B cell (primary cell): ENCODE measurements at regions not wholly inside any gene's neighbourhood (a gene's known extent, or its start where the extent isn't known, plus 50 kb on each side); places are given as distances from the start of the nearest gene placed in this dataset.

ENCODE experiments used
- ATAC-seq: fragments of 200-7000 bp; cut with Tn5 transposase; one replicate; pipeline ENCODE4 v1.10.0; 2021; ENCODE audit warnings: low read depth, mild to moderate bottlenecking, moderate number of reproducible peaks, moderate library complexity
- CTCF ChIA-PET: fragments of 350-600 bp; sonication (Branson Sonifier 250); formaldehyde crosslinking; loops from one replicate; lab custom pipeline; 2021; ENCODE audit warnings: antibody characterized with exemption, inconsistent platforms; lab: Charles Lee
- POLR2A ChIA-PET: fragments of 350-600 bp; sonication (Branson Sonifier 250); formaldehyde crosslinking; loops from one replicate; lab custom pipeline; 2021; ENCODE audit warnings: antibody characterized with exemption; lab: Charles Lee
- DNase-seq: peaks from one replicate; pipeline ENCODE4 v3.0.0; 2013
- H2AFZ ChIP-seq: 2 replicates; pipeline ENCODE4 v1.6.1; 2012; ENCODE audit warnings: mild to moderate bottlenecking, low read depth, low read length; ENCODE audit not compliant: insufficient read depth, poor library complexity, severe bottlenecking
- H3K27ac ChIP-seq, 2 donors: 1 replicate in 1 of 2; 2 replicates in 1 of 2; pipeline ENCODE4 v1.5.1; 2012 to 2013; ENCODE audit warnings: low read length in 2 of 2, mild to moderate bottlenecking in 2 of 2, moderate library complexity in 1 of 2
- H3K27me3 ChIP-seq, 4 experiments: fragments of 200-600 bp in 1 of 4; sonication (generic) in 1 of 4; replicated peaks in 1 of 4; 1 replicate in 2 of 4; 2 replicates in 2 of 4; pipeline versions ENCODE4 v1.6.1 to v1.7.0; 2013 to 2016; ENCODE audit warnings: low read length in 3 of 4, mild to moderate bottlenecking in 2 of 4, mixed read lengths in 1 of 4, moderate library complexity in 1 of 4; ENCODE audit not compliant: insufficient read depth in 4 of 4, control insufficient read depth in 3 of 4; ENCODE audit errors: control extremely low read depth in 1 of 4
- H3K36me3 ChIP-seq, 2 experiments: replicated peaks in 1 of 2; 1 replicate in 1 of 2; 2 replicates in 1 of 2; pipeline versions ENCODE4 v1.6.1 to v1.7.1; 2013; ENCODE audit warnings: low read length in 1 of 2; ENCODE audit not compliant: insufficient read depth in 2 of 2, control insufficient read depth in 1 of 2; ENCODE audit errors: control extremely low read depth in 1 of 2, extremely low read depth in 1 of 2
- H3K4me1 ChIP-seq, 2 donors: fragments of 200-600 bp in 1 of 2; sonication (generic) in 1 of 2; 1 replicate in 1 of 2; 2 replicates in 1 of 2; pipeline versions ENCODE4 v1.5.1 to v1.6.1; 2013 to 2017; ENCODE audit warnings: low read length in 2 of 2; ENCODE audit not compliant: control insufficient read depth in 2 of 2, insufficient read depth in 2 of 2
- H3K4me2 ChIP-seq: replicated peaks from 2 replicates; pipeline ENCODE3; 2012; ENCODE audit warnings: mild to moderate bottlenecking, low read depth, low read length; ENCODE audit not compliant: poor library complexity, severe bottlenecking
- H3K4me3 ChIP-seq, 5 experiments: fragments of 200-600 bp in 1 of 5; sonication (generic) in 1 of 5; 1 replicate in 3 of 5; 2 replicates in 2 of 5; pipeline versions ENCODE4 v1.5.1 to v1.7.0; 2011 to 2016; ENCODE audit warnings: low read length in 4 of 5, mild to moderate bottlenecking in 4 of 5, low read depth in 2 of 5, control low read depth in 1 of 5, moderate library complexity in 1 of 5; ENCODE audit not compliant: insufficient read depth in 1 of 5; ENCODE audit errors: control extremely low read depth in 1 of 5, extremely low read depth in 1 of 5
- H3K79me2 ChIP-seq: fragments of 200-600 bp; sonication (generic); one replicate; pipeline ENCODE4 v1.6.0; 2016; ENCODE audit warnings: low read length; ENCODE audit not compliant: control insufficient read depth, insufficient read depth
- H3K9ac ChIP-seq: fragments of 200-600 bp; sonication (generic); 2 replicates; pipeline ENCODE4 v1.6.1; 2017; ENCODE audit warnings: mild to moderate bottlenecking, low read length, moderate library complexity
- H3K9me3 ChIP-seq, 3 donors: one replicate each; pipeline versions ENCODE4 v1.6.1 to v1.7.1; 2013; ENCODE audit warnings: low read length in 2 of 3; ENCODE audit not compliant: control insufficient read depth in 2 of 3, insufficient read depth in 1 of 3; ENCODE audit errors: control extremely low read depth in 1 of 3
- H4K20me1 ChIP-seq: 2 replicates; pipeline ENCODE4 v1.6.0; 2012; ENCODE audit warnings: mild to moderate bottlenecking, low read length; ENCODE audit not compliant: insufficient read depth, control insufficient read depth, poor library complexity, severe bottlenecking
- H3K27ac Mint-ChIP-seq: one replicate; pipeline ENCODE4 v1.8.0; 2021; ENCODE audit warnings: mixed read lengths
- H3K27me3 Mint-ChIP-seq: one replicate; pipeline ENCODE4 v1.8.0; 2021; ENCODE audit warnings: mixed read lengths
- H3K4me1 Mint-ChIP-seq: one replicate; pipeline ENCODE4 v1.8.0; 2021; ENCODE audit warnings: mixed read lengths
- H3K4me3 Mint-ChIP-seq: one replicate; pipeline ENCODE4 v1.8.0; 2021; ENCODE audit warnings: mixed read lengths
- H3K9me3 Mint-ChIP-seq: one replicate; pipeline ENCODE4 v1.8.0; 2022; ENCODE audit warnings: mixed read lengths; ENCODE audit not compliant: insufficient read depth
- EZH2 ChIP-seq: IDR thresholded peaks from 2 replicates; pipeline ENCODE4 v1.6.1; 2012; ENCODE audit warnings: borderline replicate concordance, low read depth, mild to moderate bottlenecking, moderate library complexity, low read length; ENCODE audit not compliant: insufficient read depth, poor library complexity, severe bottlenecking
- WGBS: methylation state at CpG from one replicate; pipeline ENCODE4 v1.1.5; 2013; ENCODE audit warnings: missing lambda C conversion rate; ENCODE audit not compliant: insufficient coverage; 5-methylcytosine and 5-hydroxymethylcytosine counted together
- intact Hi-C: fragments of 100-400 bp; cut with micrococcal nuclease; formaldehyde crosslinking; loops from one replicate; pipeline ENCODE4 v1.10.0; 2022
- TF ChIP-seq, protein P1 (sequence below): fragments of 200-600 bp; IDR thresholded peaks from one replicate; pipeline ENCODE4 v1.8.0; 2022; ENCODE audit warnings: antibody characterized with exemption, mild to moderate bottlenecking

DNA sequence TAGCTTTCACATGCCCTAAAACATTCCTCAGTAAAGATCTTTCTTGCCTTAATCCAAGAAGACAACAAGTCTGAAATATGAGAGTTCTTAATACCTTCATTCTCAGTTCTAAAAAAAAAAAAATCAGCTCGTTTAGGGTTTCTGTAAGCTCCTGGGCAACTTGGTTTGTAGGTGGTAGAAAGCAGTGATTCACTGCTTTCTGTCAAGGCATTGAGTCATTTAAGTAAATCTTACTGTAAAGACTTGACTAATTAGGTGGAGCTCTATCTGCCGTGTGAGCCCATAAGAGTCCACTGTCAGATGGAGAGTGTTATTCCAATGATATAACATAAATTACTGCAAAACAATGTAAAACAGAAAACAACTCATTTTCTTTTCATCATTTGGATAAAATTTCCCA lies 56.1 kb upstream of the MAST4 start:
- DNase-seq (no peak), ATAC-seq (no peak)
- Mint-ChIP-seq H3K27ac (no peak overlapping the region), H3K4me1 (peaks cover 29% of the 10 kb centered on the region), H3K27me3 (no peaks in the 10 kb centered on the region), H3K4me3 (no peak overlapping the region), H3K9me3 (no peaks in the 10 kb centered on the region)
- intact Hi-C loops, result no loop called here
- Histone ChIP-seq H2AFZ (no peak overlapping the region), H3K4me3 (no peak overlapping the region), H3K79me2 (no peaks in the 10 kb centered on the region), H4K20me1 (no peaks in the 10 kb centered on the region), H3K4me2 (no peak overlapping the region), H3K36me3 (no peaks in the 10 kb centered on the region), H3K27ac (no peak overlapping the region), H3K9ac (no peak overlapping the region), H3K4me1 (peaks cover 4 to 9% of the 10 kb centered on the region in 2 donors), H3K27me3 (no peaks in the 10 kb centered on the region), H3K9me3 (peaks cover 0 to 3% (median 0%) of the 10 kb centered on the region in 3 donors)
- no peak for TF ChIP-seq EZH2
- TF ChIP-seq, protein P1, sequence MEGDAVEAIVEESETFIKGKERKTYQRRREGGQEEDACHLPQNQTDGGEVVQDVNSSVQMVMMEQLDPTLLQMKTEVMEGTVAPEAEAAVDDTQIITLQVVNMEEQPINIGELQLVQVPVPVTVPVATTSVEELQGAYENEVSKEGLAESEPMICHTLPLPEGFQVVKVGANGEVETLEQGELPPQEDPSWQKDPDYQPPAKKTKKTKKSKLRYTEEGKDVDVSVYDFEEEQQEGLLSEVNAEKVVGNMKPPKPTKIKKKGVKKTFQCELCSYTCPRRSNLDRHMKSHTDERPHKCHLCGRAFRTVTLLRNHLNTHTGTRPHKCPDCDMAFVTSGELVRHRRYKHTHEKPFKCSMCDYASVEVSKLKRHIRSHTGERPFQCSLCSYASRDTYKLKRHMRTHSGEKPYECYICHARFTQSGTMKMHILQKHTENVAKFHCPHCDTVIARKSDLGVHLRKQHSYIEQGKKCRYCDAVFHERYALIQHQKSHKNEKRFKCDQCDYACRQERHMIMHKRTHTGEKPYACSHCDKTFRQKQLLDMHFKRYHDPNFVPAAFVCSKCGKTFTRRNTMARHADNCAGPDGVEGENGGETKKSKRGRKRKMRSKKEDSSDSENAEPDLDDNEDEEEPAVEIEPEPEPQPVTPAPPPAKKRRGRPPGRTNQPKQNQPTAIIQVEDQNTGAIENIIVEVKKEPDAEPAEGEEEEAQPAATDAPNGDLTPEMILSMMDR, result no peak
- no CpG with 5 or more reads among the region's 2 CpGs for WGBS
- POLR2A ChIA-PET, result no interaction called here
- CTCF ChIA-PET, result no interaction called here

DNA sequence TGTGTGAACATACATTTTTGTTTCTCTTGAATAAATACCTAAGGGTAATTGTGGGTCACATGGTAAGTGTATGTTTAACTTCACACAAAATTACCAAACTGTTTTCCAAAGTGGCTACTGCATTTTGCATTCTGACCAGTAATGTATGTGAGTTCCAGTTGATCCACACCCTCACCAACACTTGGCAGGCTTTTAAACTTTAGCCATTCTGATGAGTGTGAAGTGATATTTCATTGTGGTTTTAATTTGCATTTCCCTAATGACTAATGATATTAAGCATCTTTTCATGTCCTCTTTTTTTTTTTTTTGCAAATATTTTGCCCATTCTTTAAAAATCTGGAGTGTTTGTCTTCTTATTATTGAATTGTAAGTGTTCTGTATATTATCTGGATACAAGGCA lies 53.5 kb upstream of the MAST4 start:
- no peak for ATAC-seq
- intact Hi-C loops, result no loop called here
- H3K27me3 Mint-ChIP-seq, result no peaks in the 10 kb centered on the region
- CTCF ChIA-PET, result no interaction called here
- TF ChIP-seq, protein P1, result no peak
- TF ChIP-seq EZH2, result no peak
- Histone ChIP-seq H3K36me3 (no peaks in the 10 kb centered on the region), H3K4me2 (no peak overlapping the region), H2AFZ (no peak overlapping the region), H3K27ac (no peak overlapping the region), H3K79me2 (no peaks in the 10 kb centered on the region), H3K4me1 (peaks cover 4 to 9% of the 10 kb centered on the region in 2 donors), H3K9ac (no peak overlapping the region), H3K4me3 (no peak overlapping the region), H4K20me1 (no peaks in the 10 kb centered on the region), H3K27me3 (no peaks in the 10 kb centered on the region), H3K9me3 (peaks cover 0 to 5% (median 3%) of the 10 kb centered on the region in 3 donors)
- peaks cover 22% of the 10 kb centered on the region for H3K4me1 Mint-ChIP-seq
- H3K27ac Mint-ChIP-seq, result no peak overlapping the region
- POLR2A ChIA-PET, result no interaction called here
- H3K9me3 Mint-ChIP-seq, result no peaks in the 10 kb centered on the region
- no peak overlapping the region for H3K4me3 Mint-ChIP-seq
- no peak for DNase-seq
